Psoas muscle (tissue), 7 donors: ENCODE measurements at regions not wholly inside any gene's neighbourhood (a gene's known extent, or its start where the extent isn't known, plus 50 kb on each side); places are given as distances from the start of the nearest gene placed in this dataset.
"Not testable (repeated sequence)": the region's sequence is repeated elsewhere in the genome, so short reads cannot be mapped to it uniquely, and the experiment has no call there.

Experiments used
- ATAC-seq, 4 donors: fragments of 200-7000 bp; cut with Tn5 transposase; one replicate each; pipeline ENCODE4 v1.9.1; 2020; ENCODE audit warnings: moderate library complexity in 3 of 4, mild to moderate bottlenecking in 2 of 4
- DNase-seq, 2 donors: peaks; one replicate each; pipeline ENCODE4 v3.0.0-alpha.2; 2020
- H3K27ac ChIP-seq: fragments of 200-600 bp; one replicate; pipeline ENCODE4 v1.8.0; 2022
- H3K27me3 ChIP-seq, 3 donors: fragments of 200-600 bp in 1 of 3; one replicate each; pipeline versions ENCODE4 v1.6.1 to v1.8.0; 2013 to 2022; ENCODE audit warnings: low read length in 2 of 3, mild to moderate bottlenecking in 2 of 3, moderate library complexity in 1 of 3; ENCODE audit not compliant: insufficient read depth in 3 of 3
- H3K36me3 ChIP-seq, 2 donors: fragments of 200-600 bp in 1 of 2; one replicate each; pipeline versions ENCODE4 v1.6.1 to v1.8.0; 2013 to 2022; ENCODE audit warnings: low read depth in 1 of 2, mild to moderate bottlenecking in 1 of 2, moderate library complexity in 1 of 2; ENCODE audit not compliant: insufficient read depth in 1 of 2
- H3K4me1 ChIP-seq: fragments of 200-600 bp; one replicate; pipeline ENCODE4 v1.8.0; 2022
- H3K4me3 ChIP-seq: fragments of 200-600 bp; one replicate; pipeline ENCODE4 v1.8.0; 2022; ENCODE audit warnings: mild to moderate bottlenecking
- H3K9me3 ChIP-seq: fragments of 200-600 bp; one replicate; pipeline ENCODE4 v1.8.0; 2022
- CTCF ChIP-seq: fragments of 200-600 bp; IDR thresholded peaks from one replicate; pipeline ENCODE4 v1.8.0; 2022; ENCODE audit warnings: antibody characterized with exemption
- WGBS, 3 donors: extraction: QIAGEN DNeasy Blood & Tissue Kit; methylation state at CpG; one replicate each; pipeline versions ENCODE4 v1.1.6 to v1.1.7; 2013; 5-methylcytosine and 5-hydroxymethylcytosine counted together
- intact Hi-C, 2 donors: fragments of 100-400 bp; cut with DNase I; formaldehyde crosslinking; loops; one replicate each; pipeline versions ENCODE4 v1.11.0 to v1.14.2; 2022
- donor health status: healthy with polysubstance abuse.
- donor health status: DM: no; HTN: no; CAD: no; lungs with moderate emphysema.
- donor health status: Bipolar disorder and iron deficiency.
- donor health status: healthy.
- donor health status: DM: yes; HTN: yes; CAD: no.
- donor health status: DM: no; HTN: no; CAD: no.
- donor health status: DM: yes; HTN: yes; CAD: no.

DNA sequence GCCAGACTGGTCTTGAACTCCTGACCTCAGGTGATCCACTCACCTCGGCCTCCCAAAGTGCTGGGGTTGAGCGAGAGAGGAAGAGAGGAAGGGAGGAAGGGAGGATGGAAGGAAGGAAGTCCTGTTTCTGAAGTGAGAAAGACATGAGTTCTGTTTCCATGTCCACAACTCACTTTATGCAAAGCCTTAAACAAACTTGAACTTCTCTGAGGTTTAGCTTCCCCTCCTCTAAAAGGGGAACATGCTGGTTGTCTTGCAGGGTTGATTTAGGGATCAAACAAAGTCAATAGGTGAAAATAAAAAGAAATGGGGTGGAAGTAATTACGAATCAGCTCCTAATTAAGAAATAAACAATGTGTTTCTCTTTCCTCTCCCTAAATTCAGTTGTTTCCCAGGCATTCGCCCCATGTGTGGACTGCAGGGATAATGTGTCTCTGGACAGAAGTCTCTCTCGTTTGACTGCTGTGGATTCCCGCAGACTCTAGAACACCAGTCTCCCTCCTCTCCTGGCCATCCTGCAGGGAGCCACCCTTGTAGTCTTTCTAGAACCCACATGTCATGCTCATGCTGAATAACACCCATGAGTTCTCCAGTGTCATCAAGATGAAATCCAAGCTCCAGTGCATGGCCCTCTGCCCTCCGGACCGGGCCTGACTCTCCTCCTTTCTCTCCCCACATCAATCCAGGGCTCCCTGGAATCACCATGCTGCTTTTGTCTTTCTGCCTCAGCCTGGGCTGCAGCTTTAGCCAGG is 229.3 kb upstream of the TRIB2 start:
- Histone ChIP-seq H3K4me3 (no peak overlapping the region), H3K27ac (no peak overlapping the region), H3K4me1 (no peaks in the 10 kb centered on the region), H3K9me3 (no peaks in the 10 kb centered on the region), H3K27me3 (no peaks in the 10 kb centered on the region), H3K36me3 (no peaks in the 10 kb centered on the region)
- ATAC-seq (no peak), DNase-seq (no peak)
- intact Hi-C loops = no loop called here
- no peak for TF ChIP-seq CTCF
- WGBS, 3 donors = 79 to 88% (median 82%) methylated on average over 8 of the region's 8 CpGs

DNA sequence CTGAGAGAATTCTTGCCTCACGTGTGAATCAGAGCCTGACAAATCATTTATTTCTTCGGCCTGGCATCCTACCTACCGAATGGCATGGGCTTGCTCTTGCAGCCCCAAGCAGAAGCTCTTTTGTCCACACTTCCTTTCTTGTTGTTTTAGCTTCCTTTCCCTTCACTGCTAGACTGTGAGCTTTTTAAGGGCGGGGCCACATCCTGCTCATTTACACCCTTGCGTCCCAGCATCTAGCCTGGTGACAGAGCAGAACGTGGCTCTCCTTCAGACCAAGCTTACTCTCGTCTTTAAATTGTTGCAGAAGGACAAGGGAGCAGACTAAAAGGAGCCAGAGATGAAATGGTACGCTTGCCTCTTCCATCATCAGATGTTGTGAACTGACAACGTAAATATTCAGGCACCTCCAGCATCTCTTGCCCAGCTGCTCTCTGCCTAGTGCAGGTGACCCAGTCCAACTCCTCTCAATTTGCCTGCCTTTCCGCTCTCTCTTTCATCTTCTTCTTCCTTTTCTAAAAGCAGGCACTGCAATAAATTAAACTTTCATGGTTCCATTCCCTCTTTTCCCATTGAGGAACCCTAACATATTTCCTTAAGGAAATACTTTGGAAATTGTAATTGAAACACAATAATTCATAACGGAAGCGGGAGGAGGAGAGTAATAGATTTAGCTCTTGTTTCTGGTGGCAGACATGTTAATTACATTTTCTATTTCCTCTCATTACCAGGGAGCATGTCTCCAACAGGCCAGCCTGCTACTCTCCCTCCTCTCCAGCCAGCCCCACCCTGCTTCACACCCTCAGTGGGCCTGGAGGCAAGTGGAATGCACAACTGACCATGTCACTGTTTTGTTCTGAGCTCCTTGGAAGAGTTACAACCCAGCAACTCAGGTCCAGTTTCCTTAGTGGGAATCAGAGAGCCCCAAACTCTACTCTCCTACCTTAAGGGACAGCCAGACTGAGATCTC is 228.1 kb upstream of the TRIB2 start:
- no peaks in the 10 kb centered on the region for H3K27me3 ChIP-seq
- H3K4me1 ChIP-seq = no peaks in the 10 kb centered on the region
- H3K36me3 ChIP-seq = no peaks in the 10 kb centered on the region
- no peak for TF ChIP-seq CTCF
- H3K27ac ChIP-seq = no peak overlapping the region
- no peaks in the 10 kb centered on the region for H3K9me3 ChIP-seq
- 64 to 68% (median 68%) methylated on average over 12 of the region's 12 CpGs for WGBS, 3 donors
- ATAC-seq (no peak), DNase-seq (no peak)
- intact Hi-C loops = no loop called here
- no peak overlapping the region for H3K4me3 ChIP-seq

DNA sequence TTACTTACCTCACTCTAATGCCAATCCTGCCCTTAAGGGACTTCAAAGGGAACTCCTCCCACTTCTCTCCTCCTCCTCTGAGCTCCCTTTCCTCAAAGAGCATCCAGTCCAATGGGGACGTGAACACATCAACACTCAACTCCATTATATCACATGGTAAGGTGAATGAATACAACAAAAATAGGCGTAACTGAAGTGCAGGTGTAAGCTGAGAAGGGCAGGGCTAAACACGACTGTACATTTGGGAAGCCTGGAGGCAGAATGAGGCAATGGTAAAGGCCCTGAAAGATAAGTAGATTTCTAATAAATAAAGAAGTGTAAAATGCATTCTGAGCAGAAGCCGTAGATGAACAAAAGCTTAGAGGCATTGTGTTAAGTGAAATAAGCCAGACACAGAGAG is 226.1 kb upstream of the TRIB2 start:
- H3K36me3 ChIP-seq = no peaks in the 10 kb centered on the region
- whole genome bisulfite sequencing, 3 donors = 62 to 86% (median 79%) methylated on average over 4 of the region's 4 CpGs
- ATAC-seq (no peak), DNase-seq (no peak)
- no peaks in the 10 kb centered on the region for H3K9me3 ChIP-seq
- intact Hi-C loops = no loop called here
- H3K4me1 ChIP-seq = no peaks in the 10 kb centered on the region
- no peak for TF ChIP-seq CTCF
- H3K27me3 ChIP-seq = no peaks in the 10 kb centered on the region
- H3K27ac ChIP-seq = no peak overlapping the region
- no peak overlapping the region for H3K4me3 ChIP-seq

DNA sequence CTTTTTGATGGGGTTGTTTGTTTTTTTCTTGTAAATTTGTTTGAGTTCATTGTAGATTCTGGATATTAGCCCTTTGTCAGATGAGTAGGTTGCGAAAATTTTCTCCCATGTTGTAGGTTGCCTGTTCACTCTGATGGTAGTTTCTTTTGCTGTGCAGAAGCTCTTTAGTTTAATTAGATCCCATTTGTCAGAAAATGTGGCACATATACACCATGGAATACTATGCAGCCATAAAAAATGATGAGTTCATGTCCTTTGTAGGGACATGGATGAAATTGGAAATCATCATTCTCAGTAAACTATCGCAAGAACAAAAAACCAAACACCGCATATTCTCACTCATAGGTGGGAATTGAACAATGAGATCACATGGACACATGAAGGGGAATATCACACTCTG is 224.4 kb upstream of the TRIB2 start:
- ATAC-seq, DNase-seq, H3K4me3 ChIP-seq, H3K9me3 ChIP-seq, H3K27ac ChIP-seq, H3K4me1 ChIP-seq, H3K27me3 ChIP-seq, intact Hi-C loops, H3K36me3 ChIP-seq: not testable (repeated sequence)
- no CpG with 5 or more reads among the region's 3 CpGs for WGBS, 3 donors

DNA sequence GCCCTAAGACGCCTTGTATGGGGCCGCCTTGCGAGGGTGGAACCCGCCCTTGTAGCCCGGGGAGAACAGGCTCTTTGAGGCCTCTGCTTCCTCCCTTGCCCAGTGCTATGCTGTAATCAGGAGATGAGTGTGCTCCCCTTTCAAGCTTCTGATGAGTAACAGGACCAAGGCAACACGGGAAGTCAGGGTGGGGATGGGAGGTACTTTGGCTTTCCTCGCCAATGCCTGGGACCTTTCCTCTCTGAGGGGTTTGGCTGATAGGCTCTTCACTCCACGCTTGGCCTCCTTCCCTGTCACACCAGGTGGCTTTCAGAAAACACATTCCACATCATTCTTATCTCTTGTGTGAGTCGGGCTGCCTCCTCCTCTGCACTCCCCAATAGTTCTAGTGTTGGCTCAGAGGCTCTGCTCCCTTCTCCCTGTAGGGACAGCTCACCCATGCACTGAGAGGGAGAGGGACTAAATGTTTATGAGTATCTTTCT is 223.7 kb upstream of the TRIB2 start:
- ATAC-seq (peak in 2 of 4 donors; percentile 54 to 61), DNase-seq (peak in 1 of 2 donors; percentile 16)

More for the DNA sequence above, 223.7 kb upstream of the TRIB2 start:
- intact Hi-C loops = no loop called here
- Histone ChIP-seq H3K27ac (no peak overlapping the region), H3K4me3 (no peak overlapping the region), H3K4me1 (no peaks in the 10 kb centered on the region), H3K9me3 (no peaks in the 10 kb centered on the region), H3K36me3 (no peaks in the 10 kb centered on the region), H3K27me3 (no peaks in the 10 kb centered on the region)
- WGBS, 3 donors = 70 to 79% (median 72%) methylated on average over 9 of the region's 9 CpGs
- TF ChIP-seq CTCF = no peak
